HG03103 (cell line): ENCODE measurements at regions not wholly inside any gene's neighbourhood (a gene's known extent, or its start where the extent isn't known, plus 50 kb on each side); places are given as distances from the start of the nearest gene placed in this dataset.

Source experiments
- ATAC-seq: cut with Tn5 transposase; IDR thresholded peaks from one replicate; pipeline ENCODE4 v1.9.1; 2021; ENCODE audit warnings: low read depth; ENCODE audit not compliant: unreplicated experiment

DNA sequence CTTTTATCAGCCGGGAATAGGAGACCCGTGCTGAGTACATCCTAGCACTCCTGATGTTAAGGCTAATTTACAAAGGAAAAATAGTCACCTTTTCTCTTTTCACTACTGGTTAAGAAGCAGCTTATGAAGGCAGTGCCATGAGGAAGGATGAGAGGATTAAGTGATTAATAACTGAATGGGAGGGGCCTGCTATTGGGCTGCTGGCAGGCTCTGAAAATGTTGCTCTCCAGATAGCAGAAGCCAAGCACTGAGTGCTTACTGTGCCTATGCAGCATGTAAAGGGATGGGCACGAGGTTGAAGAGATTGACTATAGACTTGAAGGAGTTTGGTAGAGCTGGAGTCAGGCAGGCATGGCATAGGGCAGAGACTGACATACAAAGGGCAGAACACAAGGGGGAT lies 282.4 kb upstream of the THSD7B start:
- no peak for ATAC-seq

DNA sequence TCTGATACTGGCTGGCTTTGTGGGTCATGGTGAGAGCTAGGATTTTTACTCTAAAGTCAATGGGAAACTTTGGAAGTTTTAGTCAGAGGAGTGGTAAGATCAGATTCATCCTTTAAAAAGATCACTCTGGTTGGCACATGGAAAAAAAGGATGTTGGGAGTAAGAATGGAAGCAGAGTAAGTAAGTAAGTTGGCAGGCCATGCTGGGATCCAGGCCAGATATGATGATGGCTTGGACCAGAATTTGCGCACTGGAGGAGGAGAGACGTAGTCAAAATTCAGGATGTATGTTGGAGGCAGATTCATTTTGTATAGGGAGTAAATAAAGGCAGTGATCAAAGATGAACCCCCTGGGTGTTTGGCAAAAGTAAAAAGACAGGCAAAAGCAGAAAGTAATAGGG lies 283.3 kb upstream of the THSD7B start:
- ATAC-seq: no peak

DNA sequence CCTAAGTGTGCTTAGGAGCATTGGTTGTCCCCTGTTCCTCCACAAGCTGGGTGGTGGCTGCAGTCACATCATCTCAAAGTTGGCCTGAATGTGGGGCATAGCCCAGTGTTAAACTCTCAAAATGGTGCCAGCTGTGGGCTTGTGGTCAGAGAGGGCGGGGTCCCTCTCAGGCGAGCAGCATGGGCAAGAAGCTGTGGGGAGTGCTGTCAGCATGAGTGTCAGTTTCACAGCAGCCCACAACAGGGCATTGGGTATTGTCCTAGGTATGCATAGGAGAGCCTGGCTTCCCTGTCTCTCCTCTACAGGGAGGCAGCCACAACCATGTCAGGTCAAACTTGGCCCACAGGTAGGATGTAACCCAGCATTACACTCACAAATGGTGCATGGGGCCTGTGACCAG lies 285.6 kb upstream of the THSD7B start:
- no peak for ATAC-seq

DNA sequence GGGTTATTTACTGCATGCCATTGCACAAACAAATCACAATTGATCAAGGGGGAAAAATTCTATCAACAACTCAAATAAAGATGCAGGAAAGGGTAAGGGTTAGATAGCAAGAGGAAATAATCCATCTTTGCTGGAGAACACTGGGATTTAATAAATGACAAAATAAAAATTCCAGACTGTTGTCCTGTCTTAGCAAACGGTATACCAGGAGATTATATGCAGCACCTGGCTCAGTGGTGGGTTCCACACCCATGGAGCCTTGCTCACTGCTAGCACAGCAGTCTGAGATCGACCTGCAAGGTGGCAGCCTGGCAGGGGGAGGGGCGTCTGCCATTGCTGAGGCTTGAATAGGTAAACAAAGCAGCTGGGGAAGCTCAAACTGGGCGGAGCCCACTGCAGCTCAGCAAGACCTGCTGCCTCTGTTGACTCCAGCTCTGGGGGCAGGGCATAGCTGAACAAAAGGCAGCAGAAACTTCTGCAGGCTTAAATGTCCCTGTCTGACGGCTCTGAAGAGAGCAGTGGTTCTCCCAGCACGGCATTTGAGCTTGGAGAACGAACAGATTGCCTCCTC lies 296.5 kb upstream of the THSD7B start:
- no peak for ATAC-seq

DNA sequence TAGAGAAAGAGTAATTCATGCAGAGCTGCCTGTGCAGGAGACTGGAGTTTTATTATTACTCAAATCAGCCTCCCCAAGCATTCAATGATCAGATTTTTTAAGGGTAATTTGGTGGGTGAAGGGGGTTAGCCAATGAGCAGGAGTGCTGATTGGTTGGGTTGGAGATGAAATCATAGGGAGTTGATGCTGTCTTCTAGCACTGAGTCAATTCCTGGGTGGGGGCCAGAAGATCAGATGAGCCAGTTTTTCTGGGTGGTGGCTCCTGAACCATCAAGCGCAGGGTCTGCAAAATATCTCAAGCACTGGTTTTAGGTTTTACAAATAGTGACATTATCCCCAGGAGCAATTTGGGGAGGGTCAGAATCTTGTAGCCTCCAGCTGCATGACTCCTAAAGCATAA lies 312.8 kb upstream of the THSD7B start:
- no peak for ATAC-seq

DNA sequence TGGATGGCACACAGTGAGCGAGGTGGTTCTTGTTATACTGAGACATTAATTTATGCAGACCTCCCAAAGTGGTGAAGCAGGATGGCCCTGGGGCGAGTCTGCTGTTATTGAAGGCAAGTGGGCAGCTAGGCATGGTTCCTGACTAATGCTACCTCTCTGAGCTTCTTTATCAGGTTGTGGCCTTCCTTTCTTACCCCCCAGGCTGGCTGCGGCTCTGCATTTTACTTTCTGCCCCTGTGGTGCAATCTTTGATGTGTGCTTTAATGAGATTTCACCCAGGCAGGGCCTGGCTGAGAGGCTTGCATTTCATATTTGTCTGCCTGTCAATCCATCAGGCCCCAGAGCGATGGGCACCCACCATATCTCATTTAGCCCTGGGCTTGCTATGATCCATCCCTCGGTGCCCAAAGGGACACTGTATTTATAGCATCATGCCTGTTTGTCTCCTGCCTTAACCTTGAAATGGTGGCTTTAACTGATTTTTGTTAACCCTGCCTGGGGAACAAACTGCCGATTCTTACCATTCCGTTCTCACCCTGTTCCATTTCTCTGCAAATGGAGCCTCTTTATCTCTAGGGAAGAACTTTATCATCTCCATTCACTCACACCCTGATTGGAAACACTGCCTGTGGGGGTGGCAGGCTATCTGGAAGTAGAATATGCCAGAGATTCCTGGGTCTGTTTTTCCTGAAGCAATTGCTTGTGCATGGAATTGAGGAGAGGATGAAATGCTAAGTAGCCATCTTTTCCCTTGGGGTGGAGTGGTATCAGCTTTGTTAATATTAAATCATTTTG lies 316.2 kb upstream of the THSD7B start:
- ATAC-seq: no peak

DNA sequence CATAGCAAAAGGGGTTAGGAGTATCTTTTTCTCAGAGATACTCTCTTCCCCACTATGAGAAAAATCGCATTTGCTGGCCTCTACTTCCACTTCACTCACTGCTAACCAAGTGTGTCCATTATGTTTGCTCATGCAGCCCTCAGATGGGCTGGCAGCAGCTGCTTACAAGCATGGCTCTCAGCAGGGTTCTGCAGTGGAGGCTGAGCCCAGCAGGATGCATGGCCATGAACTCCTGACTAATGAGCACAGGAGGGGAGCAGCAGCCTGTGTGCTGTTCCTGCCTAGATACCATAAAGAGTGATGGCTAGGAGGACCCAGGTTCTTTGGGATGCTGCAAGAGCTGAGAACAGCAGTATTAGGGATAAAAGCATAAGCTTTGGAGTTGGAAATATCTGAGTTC lies 316.9 kb upstream of the THSD7B start:
- ATAC-seq: no peak

DNA sequence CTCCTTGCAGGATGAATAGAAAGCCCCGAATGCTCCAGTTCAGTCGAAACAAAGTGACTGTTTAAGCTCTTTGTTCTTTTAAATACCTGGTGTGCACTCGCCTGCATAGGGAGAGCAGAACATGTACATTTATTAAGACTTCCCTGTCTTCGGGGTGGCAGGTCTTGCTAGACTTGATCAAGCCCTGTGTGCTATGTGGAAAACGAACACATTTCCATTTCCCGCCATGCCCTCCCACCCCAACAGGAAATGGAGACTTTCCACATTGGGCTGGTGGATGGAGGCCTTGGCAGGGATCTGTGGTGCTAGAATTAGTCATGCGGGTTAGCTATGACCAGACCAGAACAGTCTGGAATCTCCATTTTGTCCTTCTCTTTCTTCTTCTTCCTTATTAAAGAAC lies 321.0 kb upstream of the THSD7B start:
- no peak for ATAC-seq

DNA sequence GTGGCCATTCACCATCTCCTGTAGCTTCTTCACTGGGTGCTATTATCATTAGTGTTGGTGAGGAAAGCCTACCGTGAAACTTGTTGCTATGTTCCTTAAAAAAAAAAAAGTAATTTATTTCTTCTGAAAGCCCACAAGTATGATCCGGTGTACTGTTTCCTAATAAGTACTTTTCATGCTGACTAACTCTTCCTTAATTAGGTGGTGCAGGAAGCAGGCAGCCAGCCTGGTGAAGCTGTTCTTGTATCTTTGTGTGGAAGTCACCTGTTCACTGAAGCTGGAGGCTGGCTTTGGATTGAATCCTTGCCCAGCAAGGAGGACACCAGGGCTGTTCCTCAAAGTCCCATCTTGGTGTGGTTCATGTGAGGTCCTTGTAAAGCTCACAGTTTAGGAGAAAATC lies 321.7 kb upstream of the THSD7B start:
- no peak for ATAC-seq

DNA sequence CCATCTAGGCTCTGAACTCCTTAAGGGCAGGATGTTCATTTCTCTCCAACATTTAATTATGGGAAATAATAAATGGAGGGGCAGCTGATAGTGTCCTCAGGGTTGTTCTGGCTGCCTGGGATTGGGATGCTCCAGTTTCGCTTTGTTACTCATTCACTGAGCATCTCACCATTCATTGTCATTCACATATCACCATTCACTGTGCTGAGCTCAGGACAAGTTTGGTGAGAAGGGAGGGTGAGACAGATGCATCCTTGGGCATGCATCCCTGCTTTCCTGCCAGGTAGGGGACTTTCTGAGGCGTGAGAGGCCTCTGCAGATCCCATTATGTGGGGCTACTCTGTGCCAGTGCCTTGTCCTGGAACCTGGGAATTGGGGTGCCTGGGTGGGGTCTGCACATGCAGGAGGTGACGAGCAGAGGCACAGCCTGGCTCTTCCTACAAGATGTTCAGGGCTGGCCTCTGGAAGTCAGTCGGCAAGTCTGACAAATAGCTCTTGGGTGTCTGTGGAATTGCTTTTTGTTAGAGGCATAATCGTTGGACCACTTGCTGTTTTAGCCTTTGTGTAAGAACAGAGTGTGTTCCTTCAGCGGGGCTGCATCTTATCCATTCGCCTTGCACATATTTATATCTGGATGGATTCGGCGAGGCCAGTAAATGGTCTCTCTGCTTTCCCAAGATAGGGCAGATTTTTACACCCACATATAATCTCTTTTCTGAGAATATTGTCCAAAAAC lies 323.2 kb upstream of the THSD7B start:
- ATAC-seq: no peak

DNA sequence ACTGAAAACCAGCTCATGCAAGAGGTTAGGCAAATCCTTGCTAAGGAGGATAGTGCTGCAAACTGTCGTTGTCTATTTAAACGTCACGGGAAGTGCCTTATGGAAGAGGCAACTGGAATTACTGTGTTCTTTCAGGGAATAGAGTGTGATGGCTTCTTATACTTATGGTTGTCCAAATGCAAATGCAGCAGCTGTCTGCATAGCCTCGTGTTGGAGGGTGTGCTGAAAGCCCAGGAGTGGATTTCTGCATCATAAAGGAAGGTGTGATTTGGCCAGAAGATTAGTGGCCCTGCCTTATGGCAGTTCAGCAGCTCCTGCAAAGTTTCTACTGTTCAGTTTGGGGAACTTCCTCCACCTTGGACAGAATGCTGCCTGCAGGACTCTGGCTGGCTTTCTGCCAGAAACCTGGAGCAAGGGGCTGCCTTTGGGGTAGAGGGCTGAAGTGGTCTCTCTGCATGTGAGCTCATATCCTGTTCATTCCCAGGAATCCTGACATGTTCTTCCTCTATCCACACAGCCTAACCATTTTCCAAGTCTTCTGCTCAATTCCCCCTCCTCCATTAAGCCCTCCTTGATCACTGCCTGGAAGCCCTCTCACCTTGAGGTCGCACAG lies 321.2 kb upstream of the CXCR4 start:
- ATAC-seq: no peak

DNA sequence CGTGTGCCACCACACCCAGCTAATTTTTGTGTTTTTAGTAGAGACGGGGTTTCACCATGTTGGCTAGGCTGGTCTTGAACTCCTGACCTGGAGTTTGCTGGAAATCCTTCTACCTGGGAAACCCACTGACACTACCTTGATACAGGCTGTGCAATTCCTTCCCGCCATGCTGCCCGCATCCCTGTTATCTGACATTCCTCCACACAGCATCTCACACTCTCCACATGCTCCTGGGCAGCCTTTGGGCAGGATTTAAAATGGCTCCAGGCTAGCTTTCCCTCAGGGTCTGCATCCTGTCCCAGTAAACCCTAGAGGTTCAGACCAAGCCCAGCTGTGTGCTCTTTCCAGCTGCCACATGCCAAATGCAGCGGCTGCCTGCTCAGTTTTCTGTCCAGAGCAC lies 319.5 kb upstream of the CXCR4 start:
- ATAC-seq: no peak

DNA sequence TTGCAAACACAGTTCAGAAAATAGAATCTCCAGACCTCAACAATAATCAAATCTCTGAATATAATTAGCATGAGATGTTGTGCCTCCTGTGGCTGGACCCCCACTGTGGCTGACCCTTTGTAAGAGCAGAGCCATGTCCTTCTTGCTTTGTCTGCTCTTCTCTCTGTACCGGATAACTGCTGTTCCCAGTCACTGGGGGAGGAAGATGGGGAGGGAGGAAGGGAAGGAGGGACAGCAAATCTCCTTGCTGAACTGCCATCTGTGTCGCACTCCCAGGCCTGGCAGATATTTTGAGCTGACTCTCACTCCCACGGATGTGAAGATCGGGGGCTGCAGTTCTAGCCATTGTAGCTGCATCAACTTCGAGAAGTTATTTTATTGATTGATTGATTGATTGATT lies 319.0 kb upstream of the CXCR4 start:
- no peak for ATAC-seq

DNA sequence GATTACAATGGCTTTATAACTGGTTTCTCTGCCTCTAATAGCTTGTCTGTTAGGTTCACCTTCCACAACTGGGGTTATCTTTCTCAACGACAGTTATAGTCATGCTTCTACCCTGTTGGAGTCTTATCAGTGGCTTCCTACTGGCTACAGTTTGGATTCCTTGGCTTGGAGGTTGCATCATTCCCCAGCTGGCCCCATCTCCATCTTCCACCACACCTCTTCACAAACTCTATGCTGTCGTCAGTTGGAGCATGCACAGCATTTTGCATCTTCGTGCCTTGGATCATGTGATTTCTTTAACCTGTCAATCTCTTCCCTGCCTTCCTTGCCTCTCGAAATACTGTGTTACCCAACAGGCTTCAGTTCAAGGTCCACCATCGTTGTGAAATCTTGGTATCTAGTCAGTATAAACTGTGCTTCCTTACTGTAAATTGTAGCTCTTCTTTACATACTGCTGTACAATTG lies 316.3 kb upstream of the CXCR4 start:
- no peak for ATAC-seq

DNA sequence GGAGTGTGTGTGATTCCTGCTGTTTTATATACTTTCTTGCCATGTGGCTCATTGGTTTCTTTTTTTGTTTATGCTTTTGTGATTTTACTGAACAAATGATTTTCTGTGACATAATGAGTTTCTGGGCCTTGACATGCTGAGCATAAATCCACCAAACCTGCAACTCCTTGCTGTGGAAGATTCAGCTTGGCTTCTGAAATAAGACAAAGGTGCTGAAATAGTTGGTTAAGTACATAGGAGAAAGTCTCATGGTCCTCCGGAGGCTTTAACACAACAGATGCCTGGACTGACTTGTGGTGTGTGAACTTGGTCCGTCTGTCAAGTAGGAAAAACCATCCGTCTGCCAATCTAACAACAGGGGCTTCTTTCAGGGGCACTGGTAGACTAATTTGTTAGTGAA lies 315.3 kb upstream of the CXCR4 start:
- ATAC-seq: no peak

DNA sequence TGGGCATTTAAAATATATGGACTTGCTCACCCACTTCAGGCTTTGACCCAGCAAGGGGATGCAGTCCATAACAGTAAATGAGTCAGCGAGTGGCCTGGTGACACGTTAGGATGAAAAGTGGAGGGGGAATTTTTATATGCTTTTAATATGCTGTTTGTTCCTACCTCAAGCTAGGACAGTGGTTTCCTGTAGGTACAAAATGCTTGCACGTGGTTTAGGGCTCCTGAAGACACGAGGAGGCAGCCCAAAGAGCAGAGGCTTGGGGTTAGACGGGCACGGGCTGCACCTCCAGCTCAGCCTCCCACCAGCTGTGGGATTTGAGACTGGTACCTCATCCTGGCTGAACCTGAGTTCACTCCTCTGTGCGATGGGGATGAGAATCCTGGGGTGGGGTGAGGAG lies 306.2 kb upstream of the CXCR4 start:
- ATAC-seq: no peak

DNA sequence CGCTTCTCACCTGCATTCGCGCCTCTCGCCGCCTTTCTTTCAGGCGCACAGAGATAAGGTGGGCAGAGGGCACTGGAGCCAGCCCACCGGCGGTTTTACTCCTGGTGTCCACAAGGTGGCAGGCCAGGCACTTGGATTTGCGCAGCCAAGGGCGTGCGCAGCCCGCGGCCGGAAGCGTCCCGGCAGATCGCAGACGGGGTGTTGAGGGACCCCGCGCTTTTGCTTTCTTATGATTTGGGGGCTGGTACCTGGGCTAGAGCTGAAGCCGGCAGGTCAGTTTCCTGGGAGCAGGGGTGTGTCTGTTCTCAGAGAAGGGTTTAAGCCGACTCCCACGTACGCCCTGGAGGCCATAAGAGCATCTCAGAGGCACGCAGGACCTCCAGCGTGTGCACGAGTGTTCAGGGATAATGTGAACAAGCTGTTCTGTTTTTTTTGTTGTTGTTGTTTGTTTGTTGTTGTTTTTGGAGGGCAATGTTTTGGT lies 305.6 kb upstream of the CXCR4 start:
- peak; percentile 100 for ATAC-seq

DNA sequence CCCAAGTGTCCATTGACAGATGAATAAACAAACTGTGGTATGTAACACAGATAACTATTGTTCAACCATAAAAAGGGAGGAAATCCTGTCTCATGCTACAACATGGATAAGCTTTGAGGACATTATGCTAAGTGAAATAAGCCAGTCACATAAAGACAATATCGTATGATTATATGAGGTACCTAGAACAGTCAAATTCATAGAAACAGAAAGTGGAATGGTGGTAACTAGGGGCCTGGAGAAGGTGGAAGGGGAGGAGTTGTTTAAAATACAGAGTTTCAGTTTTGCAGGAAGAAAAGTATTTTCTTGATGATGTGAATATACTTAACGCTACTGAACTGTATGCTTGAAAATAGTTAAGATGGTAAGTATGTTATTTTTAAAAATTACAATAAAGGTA lies 304.6 kb upstream of the CXCR4 start:
- ATAC-seq: no peak

DNA sequence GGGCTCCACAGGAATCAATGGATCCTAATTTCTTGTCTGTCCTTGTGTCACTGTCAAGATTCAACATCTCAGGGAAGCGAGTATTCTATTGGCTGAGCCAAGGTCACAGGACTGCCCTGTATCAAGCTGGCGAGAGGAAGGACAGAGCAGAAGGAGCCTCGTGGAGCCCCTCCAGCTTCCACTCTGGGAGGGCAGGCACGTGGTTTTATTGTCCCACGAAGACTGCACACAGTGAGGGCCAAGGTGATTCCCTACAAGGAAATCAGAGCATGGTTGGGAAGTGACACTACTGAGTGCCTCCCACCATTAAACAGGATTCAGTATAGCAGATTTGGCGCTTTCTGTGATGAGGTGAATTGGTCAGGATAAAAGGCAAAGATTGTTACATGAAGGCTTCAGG lies 302.4 kb upstream of the CXCR4 start:
- no peak for ATAC-seq

DNA sequence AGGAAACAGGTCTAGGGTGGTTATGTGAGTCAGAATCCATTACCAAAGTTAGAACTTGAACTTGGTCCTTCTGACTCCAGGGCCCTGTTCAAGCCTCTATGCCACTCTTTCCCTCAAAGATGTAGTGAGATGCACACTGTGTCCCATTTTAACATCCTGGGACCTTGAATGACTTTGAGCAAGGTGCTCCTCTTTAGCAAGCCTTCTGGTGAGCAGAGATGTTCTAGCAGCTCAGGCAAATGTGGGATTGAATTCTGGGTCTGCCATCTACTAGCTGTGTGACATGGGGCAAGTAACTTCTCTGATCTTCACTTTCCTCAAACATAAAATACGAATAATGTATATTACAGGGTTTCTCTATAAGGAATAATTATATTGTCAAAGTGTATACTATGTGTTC lies 294.0 kb upstream of the CXCR4 start:
- no peak for ATAC-seq

DNA sequence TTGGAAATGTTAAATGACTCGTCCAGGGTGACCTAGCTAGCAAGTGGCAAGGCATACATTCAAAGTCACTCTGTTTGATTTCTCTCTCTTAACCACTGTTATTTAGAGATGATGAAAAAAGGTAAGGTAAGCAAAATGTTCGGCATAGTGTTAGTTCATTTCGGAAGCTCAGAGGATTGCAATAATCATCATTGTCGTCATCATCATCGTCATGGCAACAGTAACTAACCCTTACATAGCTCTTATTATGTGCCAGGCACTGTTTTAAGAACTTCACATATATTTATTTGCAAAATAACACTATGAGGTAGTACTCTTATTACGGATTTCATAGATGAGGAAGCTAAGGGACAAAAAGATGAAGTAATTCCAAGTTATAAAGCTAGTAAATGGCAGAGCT lies 292.7 kb upstream of the CXCR4 start:
- ATAC-seq: no peak
